SK-N-SH (cell line): ENCODE measurements at regions not wholly inside any gene's neighbourhood (a gene's known extent, or its start where the extent isn't known, plus 50 kb on each side); places are given as distances from the start of the nearest gene placed in this dataset.

Experiments
- CTCF ChIA-PET: fragments of 300-600, 350-600 bp; formaldehyde crosslinking; extraction: SDS; loops from one replicate; lab custom pipeline; 2021; lab: Yijun Ruan, JAX
- POLR2A ChIA-PET: fragments of 350-600 bp; sonication (Branson Sonifier 250); formaldehyde crosslinking; extraction: SDS; loops from one replicate; lab custom pipeline; 2020; ENCODE audit warnings: antibody characterized with exemption, inconsistent platforms; lab: Yijun Ruan, JAX
- DNase-seq: peaks from one replicate; pipeline ENCODE4 v3.0.0; 2012
- H2AFZ ChIP-seq: fragments of 200-600 bp; sonication (generic); 2 replicates; pipeline ENCODE4 v1.8.1; 2016; ENCODE audit warnings: antibody characterized with exemption, mild to moderate bottlenecking, low read depth
- H3F3A ChIP-seq: fragments of 200-600 bp; sonication (generic); replicated peaks from 2 replicates; pipeline ENCODE3; 2016; ENCODE audit warnings: antibody characterized with exemption, mild to moderate bottlenecking; ENCODE audit not compliant: insufficient read depth
- H3K27ac ChIP-seq, 2 experiments: fragments of 200-500 bp in 1 of 2; fragments of 200-600 bp in 1 of 2; sonication (Bioruptor generic) in 1 of 2; sonication (generic), shearing (Covaris generic) in 1 of 2; 2 replicates each; pipeline versions ENCODE4 v1.5.1 to v1.6.1; 2014 to 2016; ENCODE audit warnings: low read depth in 2 of 2, inconsistent platforms in 1 of 2, low read length in 1 of 2, mild to moderate bottlenecking in 1 of 2, mixed read lengths in 1 of 2
- H3K27me3 ChIP-seq: fragments of 200-600 bp; sonication (generic), shearing (Covaris generic); 2 replicates; pipeline ENCODE4 v1.6.1; 2016; ENCODE audit warnings: mixed run types; ENCODE audit not compliant: insufficient read depth
- H3K36me3 ChIP-seq, 2 experiments: fragments of 200-500 bp in 1 of 2; fragments of 200-600 bp in 1 of 2; sonication (Bioruptor generic) in 1 of 2; sonication (generic) in 1 of 2; replicated peaks in 1 of 2; 2 replicates each; pipeline versions ENCODE3 to v1.5.1; 2014 to 2016; ENCODE audit warnings: low read length in 1 of 2, mild to moderate bottlenecking in 1 of 2; ENCODE audit not compliant: insufficient read depth in 2 of 2, control insufficient read depth in 1 of 2
- H3K4me1 ChIP-seq, 2 experiments: fragments of 200-500 bp in 1 of 2; fragments of 200-600 bp in 1 of 2; sonication (Bioruptor generic) in 1 of 2; sonication (generic), shearing (Covaris generic) in 1 of 2; 2 replicates each; pipeline versions ENCODE4 v1.5.1 to v1.6.1; 2014 to 2016; ENCODE audit warnings: low read depth in 1 of 2, low read length in 1 of 2, mixed run types in 1 of 2; ENCODE audit not compliant: insufficient read depth in 2 of 2, control insufficient read depth in 1 of 2
- H3K4me2 ChIP-seq: fragments of 200-600 bp; sonication (generic), shearing (Covaris generic); 2 replicates; pipeline ENCODE4 v1.6.1; 2017; ENCODE audit warnings: mixed run types
- H3K4me3 ChIP-seq, 2 experiments: fragments of 200-500 bp in 1 of 2; fragments of 200-600 bp in 1 of 2; sonication (Bioruptor generic) in 1 of 2; sonication (generic), shearing (Covaris generic) in 1 of 2; 2 replicates each; pipeline versions ENCODE4 v1.5.1 to v1.8.1; 2014 to 2016; ENCODE audit warnings: low read depth in 2 of 2, inconsistent platforms in 1 of 2, low read length in 1 of 2, mild to moderate bottlenecking in 1 of 2, mixed read lengths in 1 of 2, moderate library complexity in 1 of 2
- H3K79me2 ChIP-seq: fragments of 200-600 bp; sonication (generic); 2 replicates; pipeline ENCODE4 v1.8.1; 2017; ENCODE audit warnings: mild to moderate bottlenecking; ENCODE audit not compliant: insufficient read depth
- H3K9ac ChIP-seq: fragments of 200-600 bp; sonication (generic); 2 replicates; pipeline ENCODE4 v1.6.1; 2017; ENCODE audit warnings: mixed run types
- H3K9me2 ChIP-seq: fragments of 200-600 bp; sonication (generic); 2 replicates; pipeline ENCODE4 v1.6.1; 2017; ENCODE audit warnings: mixed run types
- H3K9me3 ChIP-seq: fragments of 200-600 bp; sonication (generic); 2 replicates; pipeline ENCODE4 v1.6.1; 2017; ENCODE audit warnings: mixed run types, mild to moderate bottlenecking, moderate library complexity
- H4K20me1 ChIP-seq: fragments of 200-600 bp; sonication (generic); 2 replicates; pipeline ENCODE4 v1.6.1; 2017; ENCODE audit warnings: mild to moderate bottlenecking, mixed run types; ENCODE audit not compliant: insufficient read depth
- CHD2 ChIP-seq: fragments of 150-350 bp; IDR thresholded peaks from 2 replicates; pipeline ENCODE4 v1.6.1; 2018; ENCODE audit warnings: low read length; ENCODE audit not compliant: partially characterized antibody
- CTCF ChIP-seq: fragments of 200-600 bp; sonication (generic); IDR thresholded peaks from 2 replicates; pipeline ENCODE4 v1.6.1; 2017; ENCODE audit warnings: antibody characterized with exemption, mild to moderate bottlenecking, moderate library complexity
- ELF1 ChIP-seq: IDR thresholded peaks from 2 replicates; pipeline ENCODE4 v1.4.0; 2012
- EP300 ChIP-seq, 2 experiments: IDR thresholded peaks; 2 replicates each; pipeline versions ENCODE4 v1.4.0 to v1.6.1; 2012; ENCODE audit warnings: borderline replicate concordance in 1 of 2, low read depth in 1 of 2, low read length in 1 of 2
- FOXJ3 ChIP-seq: sonication (generic); formaldehyde crosslinking; IDR thresholded peaks from 2 replicates; pipeline ENCODE4 v1.5.1; 2020; ENCODE audit warnings: mild to moderate bottlenecking, missing genetic modification reagents
- GABPA ChIP-seq: IDR thresholded peaks from 2 replicates; pipeline ENCODE4 v1.4.0; 2012; ENCODE audit warnings: low read depth, mild to moderate bottlenecking
- GATA2 ChIP-seq: sonication (generic); formaldehyde crosslinking; IDR thresholded peaks from 2 replicates; pipeline ENCODE4 v1.5.0; 2020; ENCODE audit warnings: mild to moderate bottlenecking, missing genetic modification reagents
- JUND ChIP-seq: IDR thresholded peaks from 2 replicates; pipeline ENCODE4 v1.4.0; 2012
- MEF2A ChIP-seq: IDR thresholded peaks from 2 replicates; pipeline ENCODE4 v1.4.0; 2012; ENCODE audit warnings: low read depth, borderline replicate concordance
- MXI1 ChIP-seq: IDR thresholded peaks from 2 replicates; pipeline ENCODE4 v1.6.1; 2012; ENCODE audit warnings: mild to moderate bottlenecking, low read depth, low read length, improper control_type of control experiment
- NFIC ChIP-seq: IDR thresholded peaks from 2 replicates; pipeline ENCODE4 v1.4.0; 2012; ENCODE audit warnings: borderline replicate concordance
- POLR2AphosphoS5 ChIP-seq: IDR thresholded peaks from 2 replicates; pipeline ENCODE4 v1.6.1; 2012; ENCODE audit warnings: low read depth, low read length
- RAD21 ChIP-seq: IDR thresholded peaks from 2 replicates; pipeline ENCODE4 v1.6.1; 2012; ENCODE audit warnings: mild to moderate bottlenecking, low read length
- RCOR1 ChIP-seq: fragments of 150-350 bp; IDR thresholded peaks from 2 replicates; pipeline ENCODE4 v1.6.1; 2017; ENCODE audit warnings: antibody characterized with exemption, low read length
- RFX5 ChIP-seq: IDR thresholded peaks from 2 replicates; pipeline ENCODE4 v1.6.1; 2012; ENCODE audit warnings: mild to moderate bottlenecking, improper control_type of control experiment, low read length
- SIN3A ChIP-seq: IDR thresholded peaks from 2 replicates; pipeline ENCODE4 v1.6.1; 2012; ENCODE audit warnings: low read depth, mild to moderate bottlenecking, low read length, moderate library complexity, borderline replicate concordance
- SMC3 ChIP-seq: IDR thresholded peaks from 2 replicates; pipeline ENCODE4 v1.6.1; 2012; ENCODE audit warnings: low read depth, low read length, improper control_type of control experiment
- TAF1 ChIP-seq: IDR thresholded peaks from 2 replicates; pipeline ENCODE4 v1.6.1; 2012; ENCODE audit warnings: low read depth, mild to moderate bottlenecking, low read length, moderate library complexity, borderline replicate concordance
- TCF12 ChIP-seq: IDR thresholded peaks from 2 replicates; pipeline ENCODE4 v1.4.0; 2012
- TEAD4 ChIP-seq: IDR thresholded peaks from 2 replicates; pipeline ENCODE4 v1.4.0; 2012; ENCODE audit warnings: mild to moderate bottlenecking, borderline replicate concordance; ENCODE audit not compliant: insufficient read depth
- YY1 ChIP-seq: IDR thresholded peaks from 2 replicates; pipeline ENCODE4 v1.4.0; 2012; ENCODE audit warnings: low read depth, mild to moderate bottlenecking
- TF ChIP-seq, protein P1 (sequence below): fragments of 150-350 bp; IDR thresholded peaks from 2 replicates; pipeline ENCODE4 v1.6.1; 2017; ENCODE audit warnings: antibody characterized with exemption, low read length, low read depth, borderline replicate concordance
- TF ChIP-seq, protein P2 (sequence below): IDR thresholded peaks from 2 replicates; pipeline ENCODE4 v1.4.0; 2012; ENCODE audit warnings: low read depth
- TF ChIP-seq, protein P3 (sequence below): IDR thresholded peaks from 2 replicates; pipeline ENCODE4 v1.4.0; 2012; ENCODE audit warnings: low read depth, borderline replicate concordance
- TF ChIP-seq, protein P4 (sequence below): IDR thresholded peaks from 2 replicates; pipeline ENCODE4 v1.4.0; 2012; ENCODE audit warnings: low read depth, borderline replicate concordance
- TF ChIP-seq, protein P5 (sequence below): fragments of 150-350 bp; IDR thresholded peaks from 2 replicates; pipeline ENCODE4 v1.6.1; 2016; ENCODE audit warnings: mild to moderate bottlenecking, low read depth, low read length

DNA sequence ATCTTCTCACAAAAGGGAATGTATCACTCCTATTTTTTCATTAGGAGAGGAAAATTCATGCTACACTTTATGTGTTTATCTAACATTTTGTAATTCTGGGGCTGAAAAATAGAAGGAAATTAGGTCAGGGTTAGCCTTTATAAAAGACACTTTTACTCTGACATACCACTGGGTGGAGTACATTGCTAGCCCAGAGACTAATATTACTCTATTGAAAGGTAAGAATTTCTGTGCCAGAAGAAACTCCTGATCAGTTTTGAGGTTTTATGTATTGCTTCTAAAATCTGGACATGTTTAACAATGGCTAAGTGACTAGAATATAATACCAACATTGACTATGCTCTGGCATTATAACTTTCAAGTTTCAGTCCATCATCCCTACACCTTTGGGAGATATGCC, 724.6 kb downstream of the USP25 start:
- TF ChIP-seq TCF12 (no peak), SIN3A (no peak), TAF1 (no peak), FOXJ3 (CRISPR knock-in tag) (no peak), CTCF (peak; percentile 50), MXI1 (no peak), RCOR1 (no peak), JUND (no peak), RFX5 (no peak), TEAD4 (no peak), YY1 (no peak), NFIC (no peak), POLR2AphosphoS5 (no peak), GABPA (no peak), CHD2 (no peak), RAD21 (peak; percentile 67), ELF1 (no peak), MEF2A (no peak), SMC3 (peak; percentile 24; the same call in 1 of the 2 replicates), EP300 (IDR thresholded peaks at IDR 0.05; ENCODE audit: borderline replicate concordance in 1 of 2, low read depth in 1 of 2, low read length in 1 of 2) (no peak), GATA2 (no peak)
- TF ChIP-seq, protein P1, sequence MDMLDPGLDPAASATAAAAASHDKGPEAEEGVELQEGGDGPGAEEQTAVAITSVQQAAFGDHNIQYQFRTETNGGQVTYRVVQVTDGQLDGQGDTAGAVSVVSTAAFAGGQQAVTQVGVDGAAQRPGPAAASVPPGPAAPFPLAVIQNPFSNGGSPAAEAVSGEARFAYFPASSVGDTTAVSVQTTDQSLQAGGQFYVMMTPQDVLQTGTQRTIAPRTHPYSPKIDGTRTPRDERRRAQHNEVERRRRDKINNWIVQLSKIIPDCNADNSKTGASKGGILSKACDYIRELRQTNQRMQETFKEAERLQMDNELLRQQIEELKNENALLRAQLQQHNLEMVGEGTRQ, result no peak
- TF ChIP-seq, protein P2, sequence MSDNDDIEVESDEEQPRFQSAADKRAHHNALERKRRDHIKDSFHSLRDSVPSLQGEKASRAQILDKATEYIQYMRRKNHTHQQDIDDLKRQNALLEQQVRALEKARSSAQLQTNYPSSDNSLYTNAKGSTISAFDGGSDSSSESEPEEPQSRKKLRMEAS, result no peak
- TF ChIP-seq, protein P3, sequence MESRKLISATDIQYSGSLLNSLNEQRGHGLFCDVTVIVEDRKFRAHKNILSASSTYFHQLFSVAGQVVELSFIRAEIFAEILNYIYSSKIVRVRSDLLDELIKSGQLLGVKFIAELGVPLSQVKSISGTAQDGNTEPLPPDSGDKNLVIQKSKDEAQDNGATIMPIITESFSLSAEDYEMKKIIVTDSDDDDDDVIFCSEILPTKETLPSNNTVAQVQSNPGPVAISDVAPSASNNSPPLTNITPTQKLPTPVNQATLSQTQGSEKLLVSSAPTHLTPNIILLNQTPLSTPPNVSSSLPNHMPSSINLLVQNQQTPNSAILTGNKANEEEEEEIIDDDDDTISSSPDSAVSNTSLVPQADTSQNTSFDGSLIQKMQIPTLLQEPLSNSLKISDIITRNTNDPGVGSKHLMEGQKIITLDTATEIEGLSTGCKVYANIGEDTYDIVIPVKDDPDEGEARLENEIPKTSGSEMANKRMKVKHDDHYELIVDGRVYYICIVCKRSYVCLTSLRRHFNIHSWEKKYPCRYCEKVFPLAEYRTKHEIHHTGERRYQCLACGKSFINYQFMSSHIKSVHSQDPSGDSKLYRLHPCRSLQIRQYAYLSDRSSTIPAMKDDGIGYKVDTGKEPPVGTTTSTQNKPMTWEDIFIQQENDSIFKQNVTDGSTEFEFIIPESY, result no peak
- TF ChIP-seq, protein P4, sequence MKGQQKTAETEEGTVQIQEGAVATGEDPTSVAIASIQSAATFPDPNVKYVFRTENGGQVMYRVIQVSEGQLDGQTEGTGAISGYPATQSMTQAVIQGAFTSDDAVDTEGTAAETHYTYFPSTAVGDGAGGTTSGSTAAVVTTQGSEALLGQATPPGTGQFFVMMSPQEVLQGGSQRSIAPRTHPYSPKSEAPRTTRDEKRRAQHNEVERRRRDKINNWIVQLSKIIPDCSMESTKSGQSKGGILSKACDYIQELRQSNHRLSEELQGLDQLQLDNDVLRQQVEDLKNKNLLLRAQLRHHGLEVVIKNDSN, result no peak
- TF ChIP-seq, protein P5, sequence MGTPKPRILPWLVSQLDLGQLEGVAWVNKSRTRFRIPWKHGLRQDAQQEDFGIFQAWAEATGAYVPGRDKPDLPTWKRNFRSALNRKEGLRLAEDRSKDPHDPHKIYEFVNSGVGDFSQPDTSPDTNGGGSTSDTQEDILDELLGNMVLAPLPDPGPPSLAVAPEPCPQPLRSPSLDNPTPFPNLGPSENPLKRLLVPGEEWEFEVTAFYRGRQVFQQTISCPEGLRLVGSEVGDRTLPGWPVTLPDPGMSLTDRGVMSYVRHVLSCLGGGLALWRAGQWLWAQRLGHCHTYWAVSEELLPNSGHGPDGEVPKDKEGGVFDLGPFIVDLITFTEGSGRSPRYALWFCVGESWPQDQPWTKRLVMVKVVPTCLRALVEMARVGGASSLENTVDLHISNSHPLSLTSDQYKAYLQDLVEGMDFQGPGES, result no peak
- H3K27ac ChIP-seq, result no peak overlapping the region
- DNase-seq, result no peak
- ChIA-PET CTCF (interaction anchor here (0.8 to 1.3 kb wide), 4 partner anchors 10 to 812 kb away, joined by 3 to 4 read pairs (median 3); no protein-coding TSS in a partner anchor), POLR2A (no interaction called here)
- no peak overlapping the region for H3K4me2 ChIP-seq
- H3F3A ChIP-seq, result no peaks in the 10 kb centered on the region
- no peaks in the 10 kb centered on the region for H3K9me2 ChIP-seq
- H4K20me1 ChIP-seq, result no peaks in the 10 kb centered on the region
- H2AFZ ChIP-seq, result no peak overlapping the region
- H3K9me3 ChIP-seq, result no peaks in the 10 kb centered on the region
- H3K4me3 ChIP-seq, result no peak overlapping the region; a peak in 1 of 4 replicates
- H3K9ac ChIP-seq, result no peak overlapping the region
- no peaks in the 10 kb centered on the region for H3K4me1 ChIP-seq
- no peaks in the 10 kb centered on the region for H3K36me3 ChIP-seq
- H3K79me2 ChIP-seq, result no peaks in the 10 kb centered on the region
- no peaks in the 10 kb centered on the region for H3K27me3 ChIP-seq
